NCI-H146 treated with DMSO at 0.1 percent for 48 hours (cell line): ENCODE measurements at regions not wholly inside any gene's neighbourhood (a gene's known extent, or its start where the extent isn't known, plus 50 kb on each side); places are given as distances from the start of the nearest gene placed in this dataset.
"Not testable (repeated sequence)": the region's sequence is repeated elsewhere in the genome, so short reads cannot be mapped to it uniquely, and the experiment has no call there.

Experiments
- DNase-seq: peaks from one replicate; lab custom pipeline; 2025; ENCODE audit not compliant: unreplicated experiment; lab: John Stamatoyannopoulos, UW

GRCh38 chr2:210860276-210860675 is 303.9 kb downstream of the CPS1 start:
- peak; percentile 92 for DNase-seq

- DNase-seq = peak; percentile 23
These were observed 304.8 kb downstream of the CPS1 start for GRCh38 chr2:210861038-210861665.

GRCh38 chr2:210862283-210863065 is 306.1 kb downstream of the CPS1 start:
- DNase-seq = peak; percentile 22

- no peak for DNase-seq
These were observed 306.9 kb downstream of the CPS1 start for GRCh38 chr2:210863283-210863682.

DNA sequence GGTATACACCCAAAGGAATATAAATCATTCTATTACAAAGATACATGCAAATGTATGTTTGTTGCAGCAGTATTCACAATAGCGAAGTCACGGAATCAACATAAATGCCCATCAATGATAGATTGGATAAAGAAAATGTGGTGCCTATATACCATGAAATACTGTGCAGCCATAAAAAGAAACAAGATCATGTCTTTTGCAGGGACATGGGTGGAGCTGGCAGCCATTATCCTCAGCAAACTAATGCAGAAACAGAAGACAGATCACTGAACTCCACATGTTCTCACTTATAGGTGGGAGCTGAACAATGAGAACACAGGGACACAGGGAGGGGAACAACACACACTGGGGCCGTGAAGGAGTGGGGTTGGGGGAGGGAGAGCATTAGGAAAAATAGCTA is 315.2 kb downstream of the CPS1 start:
- not testable (repeated sequence) for DNase-seq

GRCh38 chr2:210873631-210874030 is 317.2 kb downstream of the CPS1 start:
- DNase-seq = no peak

DNA sequence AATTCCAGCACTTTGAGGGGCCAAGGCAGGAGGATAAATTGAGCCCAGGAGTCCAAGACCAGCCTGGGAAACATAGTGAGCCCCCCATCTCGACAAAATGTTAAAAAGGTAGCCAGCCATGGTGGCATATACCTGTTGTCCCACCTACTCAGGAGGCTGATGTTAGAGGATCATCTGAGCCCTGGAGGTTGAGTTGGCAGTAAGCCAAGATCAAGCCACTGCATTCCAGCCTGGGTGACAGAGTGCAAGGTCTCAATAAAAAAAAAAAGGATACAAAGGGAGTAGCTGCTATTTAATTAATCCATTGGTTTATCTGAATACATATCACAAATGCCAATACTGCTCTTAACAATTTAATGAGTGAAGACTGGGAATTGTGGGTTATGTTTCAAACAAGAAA is 327.8 kb downstream of the CPS1 start:
- no peak for DNase-seq

DNA sequence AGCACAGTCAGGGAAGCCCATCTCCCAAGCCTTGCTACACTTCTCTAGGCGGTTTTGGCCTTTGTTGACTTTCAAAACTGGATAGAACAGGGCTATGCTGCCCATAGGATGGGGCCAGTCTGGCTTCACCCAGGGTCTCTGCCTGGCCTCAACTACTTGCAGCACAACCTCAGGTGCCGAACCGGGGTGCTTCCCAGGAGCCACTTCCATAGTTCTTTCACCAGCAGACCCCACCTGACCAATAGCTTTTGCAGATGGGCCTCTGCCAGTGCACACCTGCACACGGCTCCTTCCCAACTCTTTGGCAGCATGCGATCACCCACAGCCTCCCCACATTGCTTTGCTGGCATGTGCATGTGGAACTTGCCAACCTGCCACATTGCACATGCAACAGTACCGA is 331.6 kb downstream of the CPS1 start:
- no peak for DNase-seq

GRCh38 chr2:210895132-210895531 is 338.7 kb downstream of the CPS1 start:
- DNase-seq = no peak

DNA sequence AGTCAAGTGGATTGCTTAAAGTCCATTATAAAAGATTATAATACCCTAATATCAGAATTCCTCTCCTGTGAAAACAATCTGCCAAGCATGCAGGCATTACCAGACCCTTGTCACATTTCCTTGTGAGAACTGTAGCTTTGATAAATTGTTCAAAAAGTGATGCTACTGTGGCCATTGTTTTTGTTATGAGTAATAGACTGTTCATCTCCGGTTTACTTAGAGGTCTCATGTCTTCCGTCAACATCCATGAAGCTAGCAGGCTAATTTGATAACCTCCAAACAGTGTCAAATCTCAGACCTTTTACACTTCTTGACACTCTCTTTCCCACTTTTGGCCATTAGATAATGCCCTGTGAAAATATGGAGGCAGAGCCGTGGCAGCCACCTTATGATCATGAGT is 342.7 kb downstream of the CPS1 start:
- DNase-seq = no peak

- DNase-seq = no peak
These were observed 344.9 kb downstream of the CPS1 start for GRCh38 chr2:210901326-210901725.

- no peak for DNase-seq
These were observed 356.4 kb downstream of the CPS1 start for GRCh38 chr2:210912779-210913178.

DNA sequence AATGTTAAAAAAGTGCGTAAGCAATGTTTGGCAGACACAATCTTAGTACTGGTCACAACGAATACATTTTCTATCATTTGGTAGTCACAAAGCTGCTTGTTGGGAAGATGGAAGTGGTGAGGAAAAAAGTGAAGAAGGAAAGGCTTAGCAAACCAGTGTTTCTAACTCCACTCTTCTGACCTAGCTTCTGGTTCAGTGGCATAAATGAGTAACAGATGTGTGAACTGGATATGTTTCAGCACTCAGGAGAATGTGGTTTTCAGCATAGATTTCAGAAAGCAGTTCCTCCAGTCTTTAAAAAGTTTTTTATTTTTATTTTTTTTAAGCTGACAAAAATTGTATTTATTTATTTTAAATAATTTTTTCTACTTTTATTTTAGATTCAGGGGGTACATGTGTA is 357.1 kb downstream of the CPS1 start:
- DNase-seq = no peak

DNA sequence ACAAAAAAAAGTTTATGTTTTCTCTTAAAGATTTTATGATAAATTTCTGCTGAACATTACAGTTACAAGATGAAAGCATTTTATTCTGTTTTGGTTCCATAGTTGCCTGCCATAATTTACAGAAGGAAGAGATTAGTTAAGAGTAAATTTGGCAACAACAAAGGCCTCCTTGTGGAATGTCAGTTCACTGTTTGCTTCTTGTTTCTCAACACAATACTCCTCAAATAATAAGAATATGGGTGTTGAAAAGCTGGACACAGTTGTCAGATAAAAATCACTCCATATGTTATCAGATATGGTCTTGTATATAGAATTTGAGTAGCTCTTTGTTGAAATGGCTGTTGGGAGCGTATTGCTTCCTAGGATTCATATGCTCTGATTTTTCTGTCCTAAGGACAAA is 359.5 kb downstream of the CPS1 start:
- DNase-seq = no peak

DNA sequence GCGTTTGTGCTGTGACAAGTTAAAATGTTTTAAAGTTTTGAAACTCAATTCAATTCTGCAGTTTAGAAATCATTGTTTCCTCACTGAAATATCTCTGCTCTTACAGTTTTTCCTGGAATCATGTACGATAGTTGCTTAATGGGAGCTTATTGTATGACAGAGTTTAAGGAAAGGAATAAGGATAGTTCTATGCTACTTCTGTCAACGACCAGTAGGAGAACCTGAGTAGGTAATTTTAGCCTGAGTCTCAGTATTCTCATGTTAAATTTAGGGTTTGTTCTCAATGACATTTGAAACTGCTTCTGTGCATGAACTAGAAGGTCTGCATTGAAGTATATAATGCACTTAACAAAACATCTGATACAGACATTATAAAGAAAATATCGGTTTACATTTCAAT is 361.1 kb downstream of the CPS1 start:
- DNase-seq = no peak

- peak; percentile 16 for DNase-seq
These were observed 362.7 kb downstream of the CPS1 start for GRCh38 chr2:210919128-210919527.

DNA sequence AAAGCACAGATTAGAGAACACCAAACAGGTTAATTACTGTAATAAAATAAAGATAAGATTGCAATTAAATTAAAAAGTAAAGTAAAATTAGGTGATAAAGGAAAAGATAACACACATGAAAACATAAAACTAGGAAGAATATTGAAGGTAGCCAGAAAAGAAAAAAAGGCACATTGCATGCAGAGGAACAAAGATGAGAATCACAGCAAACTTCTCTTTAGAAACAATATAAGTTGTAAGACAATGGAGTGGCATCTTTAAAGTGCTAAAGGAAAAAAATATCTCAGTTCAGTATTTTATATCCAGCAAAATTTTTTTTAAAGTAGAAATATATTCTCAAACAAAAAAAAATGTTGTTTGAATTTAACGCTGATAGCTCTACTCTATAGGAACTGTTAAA is 366.0 kb downstream of the CPS1 start:
- no peak for DNase-seq

DNA sequence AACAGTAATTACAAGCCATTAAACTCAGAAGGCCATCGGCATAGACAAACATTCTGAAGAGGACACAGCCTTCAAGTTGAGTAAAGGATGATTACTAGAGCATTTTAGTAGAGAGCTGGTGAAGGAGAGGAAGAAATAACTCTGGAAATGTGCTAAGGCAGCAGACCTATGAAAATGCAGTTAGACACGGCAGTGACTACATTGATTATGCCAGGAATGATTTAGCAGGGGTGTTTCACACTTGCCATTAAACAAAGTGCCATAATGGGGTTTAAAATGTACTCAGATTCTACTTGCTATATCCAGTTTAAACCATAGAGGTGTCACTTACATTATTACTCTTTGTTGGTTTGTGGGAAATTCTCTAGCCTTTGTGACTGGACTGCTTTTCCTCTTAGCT is 372.3 kb downstream of the CPS1 start:
- no peak for DNase-seq

- DNase-seq = no peak
These were observed 381.8 kb downstream of the CPS1 start for GRCh38 chr2:210938228-210938627.

- DNase-seq = no peak
These were observed 390.0 kb downstream of the CPS1 start for GRCh38 chr2:210946395-210946794.

DNA sequence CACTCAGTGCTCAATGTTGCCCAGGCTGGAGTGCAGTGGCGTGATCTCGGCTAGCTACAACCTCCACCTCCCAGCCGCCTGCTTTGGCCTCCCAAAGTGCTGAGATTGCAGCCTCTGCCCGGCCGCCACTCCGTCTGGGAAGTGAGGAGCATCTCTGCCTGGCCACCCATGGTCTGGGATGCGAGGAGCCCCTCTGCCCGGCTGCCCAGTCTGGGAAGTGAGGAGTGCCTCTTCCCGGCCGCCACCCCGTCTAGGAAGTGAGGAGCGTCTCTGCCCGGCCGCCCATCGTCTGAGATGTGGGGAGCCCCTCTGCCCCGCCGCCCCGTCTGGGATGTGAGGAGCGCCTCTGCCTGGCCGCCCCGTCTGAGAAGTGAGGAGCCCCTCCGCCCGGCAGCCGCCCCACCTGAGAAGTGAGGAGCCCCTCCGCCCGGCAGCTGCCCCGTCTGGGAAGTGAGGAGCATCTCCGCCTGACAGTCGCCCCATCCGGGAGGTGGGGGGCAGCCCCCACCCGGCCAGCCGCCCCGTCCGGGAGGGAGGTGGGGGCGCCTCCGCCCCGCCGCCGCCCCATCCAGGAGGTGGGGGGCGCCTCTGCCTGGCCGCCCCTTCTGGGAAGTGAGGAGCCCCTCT is 394.1 kb downstream of the CPS1 start:
- not testable (repeated sequence) for DNase-seq

GRCh38 chr2:210954386-210954907 is 398.0 kb downstream of the CPS1 start:
- no peak for DNase-seq
